ENCODE measurements at regions not wholly inside any gene's neighbourhood (a gene's known extent, or its start where the extent isn't known, plus 50 kb on each side); places are given as distances from the start of the nearest gene placed in this dataset.
A peak's percentile ranks its signal among the peaks of the same experiment; 100 is the strongest.
"Not testable (repeated sequence)": the region's sequence is repeated elsewhere in the genome, so short reads cannot be mapped to it uniquely, and the experiment has no call there.

- DNase-seq (ENCODE audit: low spot score) = no peak
Observed at GRCh38 chr1:58836408-58836807, 52.6 kb upstream of the JUN start.

GRCh38 chr1:58837886-58838285 lies 54.0 kb upstream of the JUN start:
- no peak for DNase-seq (ENCODE audit: low spot score)

- no peak for DNase-seq (ENCODE audit: low spot score)
Observed at GRCh38 chr1:58839147-58839795, 55.4 kb upstream of the JUN start.

GRCh38 chr1:58839846-58840835 lies 56.3 kb upstream of the JUN start:
- DNase-seq (ENCODE audit: low spot score) = no peak

GRCh38 chr1:58841455-58841854 lies 57.6 kb upstream of the JUN start:
- DNase-seq (ENCODE audit: low spot score) = no peak

- no peak for DNase-seq (ENCODE audit: low spot score)
Observed at GRCh38 chr1:58842941-58843340, 59.1 kb upstream of the JUN start.

- DNase-seq (ENCODE audit: low spot score) = no peak
Observed at GRCh38 chr1:58844176-58844575, 60.3 kb upstream of the JUN start.

GRCh38 chr1:58845942-58846341 lies 62.1 kb upstream of the JUN start:
- no peak for DNase-seq (ENCODE audit: low spot score)

GRCh38 chr1:58848818-58849411 lies 65.1 kb upstream of the JUN start:
- DNase-seq (ENCODE audit: low spot score) = peak; percentile 42

GRCh38 chr1:58849551-58849950 lies 65.7 kb upstream of the JUN start:
- DNase-seq (ENCODE audit: low spot score) = no peak

GRCh38 chr1:58850636-58851035 lies 66.8 kb upstream of the JUN start:
- DNase-seq (ENCODE audit: low spot score) = no peak

- DNase-seq (ENCODE audit: low spot score) = peak; percentile 42
Observed at GRCh38 chr1:58852731-58853485, 69.1 kb upstream of the JUN start.

GRCh38 chr1:58854576-58854975 lies 70.7 kb upstream of the JUN start:
- no peak for DNase-seq (ENCODE audit: low spot score)

GRCh38 chr1:58855274-58856165 lies 71.7 kb upstream of the JUN start:
- DNase-seq (ENCODE audit: low spot score) = no peak

GRCh38 chr1:58856281-58856680 lies 72.4 kb upstream of the JUN start:
- not testable (repeated sequence) for DNase-seq (ENCODE audit: low spot score)

- DNase-seq (ENCODE audit: low spot score) = no peak
Observed at GRCh38 chr1:58857680-58858673, 74.1 kb upstream of the JUN start.

- no peak for DNase-seq (ENCODE audit: low spot score)
Observed at GRCh38 chr1:58859769-58860485, 76.1 kb upstream of the JUN start.

- DNase-seq (ENCODE audit: low spot score) = no peak
Observed at GRCh38 chr1:58861076-58861475, 77.2 kb upstream of the JUN start.

- no peak for DNase-seq (ENCODE audit: low spot score)
Observed at GRCh38 chr1:58861506-58861905, 77.7 kb upstream of the JUN start.

Measured in Ammon's horn (tissue), 1 donor.